NCI-H345 treated with DMSO at 0.1 percent for 48 hours (cell line): ENCODE measurements at regions not wholly inside any gene's neighbourhood (a gene's known extent, or its start where the extent isn't known, plus 50 kb on each side); places are given as distances from the start of the nearest gene placed in this dataset.

Experiments
- DNase-seq: peaks from one replicate; lab custom pipeline; 2025; ENCODE audit not compliant: unreplicated experiment; lab: John Stamatoyannopoulos, UW

- DNase-seq: no peak
Measured at GRCh38 chrX:39985551-39985950, 112.2 kb downstream of the BCOR start.

- no peak for DNase-seq
Measured at GRCh38 chrX:39988496-39988895, 109.3 kb downstream of the BCOR start.

- DNase-seq: no peak
Measured at GRCh38 chrX:39990388-39990787, 107.4 kb downstream of the BCOR start.

- DNase-seq: no peak
Measured at GRCh38 chrX:39992300-39992699, 105.5 kb downstream of the BCOR start.

GRCh38 chrX:39995457-39995856 is 102.3 kb downstream of the BCOR start:
- DNase-seq: no peak

GRCh38 chrX:39996536-39996935 is 101.2 kb downstream of the BCOR start:
- DNase-seq: no peak

- no peak for DNase-seq
Measured at GRCh38 chrX:39998636-39999406, 98.9 kb downstream of the BCOR start.
